IgD-negative memory B cell (primary cell): ENCODE measurements at regions not wholly inside any gene's neighbourhood (a gene's known extent, or its start where the extent isn't known, plus 50 kb on each side); places are given as distances from the start of the nearest gene placed in this dataset.
"Not testable (repeated sequence)": the region's sequence is repeated elsewhere in the genome, so short reads cannot be mapped to it uniquely, and the experiment has no call there.

Experiments used
- H3K27ac Mint-ChIP-seq, 3 donors: one replicate each; pipeline ENCODE4 v1.8.0; 2020 to 2022; ENCODE audit warnings: mild to moderate bottlenecking in 3 of 3, mixed read lengths in 3 of 3, moderate library complexity in 1 of 3
- H3K27me3 Mint-ChIP-seq: one replicate; pipeline ENCODE4 v1.8.0; 2021; ENCODE audit warnings: mixed read lengths
- H3K36me3 Mint-ChIP-seq: one replicate; pipeline ENCODE4 v1.8.0; 2020; ENCODE audit warnings: mild to moderate bottlenecking, mixed read lengths
- H3K4me1 Mint-ChIP-seq, 3 donors: one replicate each; pipeline ENCODE4 v1.8.0; 2020 to 2022; ENCODE audit warnings: mixed read lengths in 3 of 3, mild to moderate bottlenecking in 1 of 3
- H3K4me3 Mint-ChIP-seq, 4 donors: one replicate each; pipeline ENCODE4 v1.8.0; 2020 to 2022; ENCODE audit warnings: mild to moderate bottlenecking in 4 of 4, mixed read lengths in 4 of 4, moderate library complexity in 3 of 4
- H3K9me3 Mint-ChIP-seq, 3 donors: one replicate each; pipeline ENCODE4 v1.8.0; 2020 to 2021; ENCODE audit warnings: mixed read lengths in 3 of 3, mild to moderate bottlenecking in 1 of 3

DNA sequence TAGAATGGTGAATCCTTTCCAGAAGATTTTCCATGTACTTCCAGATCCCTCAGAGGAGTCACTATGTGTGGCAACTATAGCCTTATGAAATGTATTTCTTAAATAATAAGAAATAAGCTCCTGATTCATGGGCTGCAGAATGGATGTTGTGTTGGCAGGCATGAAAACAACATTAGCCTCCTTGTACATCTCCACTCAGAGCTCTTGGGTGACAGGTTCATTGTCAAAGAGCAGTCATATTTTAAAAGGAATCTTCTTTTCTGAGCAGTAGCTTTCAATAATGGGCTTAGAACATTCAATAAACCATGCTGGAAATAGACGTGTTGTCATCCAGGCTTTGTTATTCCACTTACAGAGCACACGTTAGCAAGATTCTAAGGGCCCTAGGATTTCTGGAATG lies 96.6 kb downstream of the CDC7 start:
- Mint-ChIP-seq H3K36me3 (no peaks in the 10 kb centered on the region), H3K9me3 (peaks cover 0 to 2% (median 0%) of the 10 kb centered on the region in 3 donors), H3K4me3 (no peak overlapping the region), H3K27me3 (peaks cover 12% of the 10 kb centered on the region), H3K4me1 (no peaks in the 10 kb centered on the region), H3K27ac (no peak overlapping the region)

DNA sequence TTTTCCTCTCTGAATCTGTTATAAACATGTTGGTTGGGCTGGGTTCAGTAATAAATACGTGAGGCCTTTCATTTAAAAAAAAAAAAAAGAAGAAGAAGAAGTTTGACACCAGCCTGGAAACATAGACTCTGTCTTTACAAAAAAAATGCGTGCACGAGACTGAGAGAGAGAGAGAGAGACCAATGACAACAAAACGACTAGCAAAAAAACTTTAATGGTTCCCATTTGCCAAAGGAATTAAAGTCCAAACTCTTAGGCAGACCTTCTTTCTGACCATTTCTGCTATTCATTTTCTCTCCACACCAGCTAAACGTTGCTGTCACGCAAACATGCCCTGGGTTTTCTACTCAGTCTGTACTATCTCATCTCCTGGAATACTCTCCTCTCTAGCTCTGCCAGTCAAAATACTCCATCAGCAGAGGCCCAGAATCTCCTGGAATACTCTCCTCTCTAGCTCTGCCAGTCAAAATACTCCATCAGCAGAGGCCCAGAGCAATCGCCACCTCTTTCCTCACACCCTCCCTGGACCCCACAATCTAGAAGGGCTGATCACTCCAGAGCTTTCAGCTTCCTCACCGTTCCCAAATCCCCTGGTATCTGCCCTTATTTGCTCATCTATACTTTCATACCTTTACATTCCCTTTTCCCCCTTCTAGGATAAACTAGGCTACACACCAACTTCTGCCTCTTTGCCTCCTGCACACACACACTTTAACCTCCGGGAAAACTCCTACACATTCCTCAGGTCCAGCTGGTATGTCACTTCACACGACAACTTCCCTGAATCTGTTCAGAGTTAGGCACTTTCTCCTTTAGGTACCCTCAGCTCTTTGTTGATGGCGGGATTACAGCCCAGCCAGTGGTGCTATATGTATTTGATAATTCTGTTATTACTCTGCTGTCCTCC lies 100.0 kb downstream of the CDC7 start:
- H3K36me3 Mint-ChIP-seq = no peaks in the 10 kb centered on the region
- no peak overlapping the region for H3K4me3 Mint-ChIP-seq
- H3K9me3 Mint-ChIP-seq = peaks cover 0 to 2% (median 0%) of the 10 kb centered on the region in 3 donors
- H3K4me1 Mint-ChIP-seq = peaks cover 0 to 2% (median 2%) of the 10 kb centered on the region in 3 donors
- no peak overlapping the region for H3K27ac Mint-ChIP-seq
- peaks cover 5% of the 10 kb centered on the region for H3K27me3 Mint-ChIP-seq

- peaks cover 3% of the 10 kb centered on the region for H3K27me3 Mint-ChIP-seq
- H3K27ac Mint-ChIP-seq = no peak overlapping the region
- H3K36me3 Mint-ChIP-seq = no peaks in the 10 kb centered on the region
- H3K4me3 Mint-ChIP-seq = no peak overlapping the region
- H3K4me1 Mint-ChIP-seq = peaks cover 0 to 2% (median 2%) of the 10 kb centered on the region in 3 donors
- peaks cover 0 to 2% (median 0%) of the 10 kb centered on the region in 3 donors for H3K9me3 Mint-ChIP-seq
Observed at GRCh38 chr1:91601554-91602376, 101.1 kb downstream of the CDC7 start.

DNA sequence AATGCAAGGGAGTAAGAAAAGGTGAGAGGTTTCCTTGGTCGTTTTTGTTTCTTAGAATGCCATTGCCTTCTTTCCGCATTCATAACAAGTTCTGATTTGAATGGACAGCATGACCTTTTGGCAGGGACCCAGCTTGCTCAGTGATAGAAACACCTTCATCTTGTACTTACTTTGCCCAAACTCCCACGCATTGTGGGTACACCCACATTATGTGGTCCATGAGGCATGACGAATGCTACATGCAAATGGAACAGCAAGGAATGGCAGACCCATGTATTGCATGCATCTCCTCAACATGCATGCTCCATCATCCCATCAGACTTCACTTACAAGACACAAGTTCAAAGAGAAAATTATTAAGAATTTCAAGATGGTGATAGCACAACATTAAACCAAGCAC lies 102.8 kb downstream of the CDC7 start:
- Mint-ChIP-seq H3K4me1 (peaks cover 0 to 2% (median 2%) of the 10 kb centered on the region in 3 donors), H3K27me3 (peaks cover 3% of the 10 kb centered on the region), H3K4me3 (no peak overlapping the region), H3K27ac (no peak overlapping the region), H3K36me3 (no peaks in the 10 kb centered on the region), H3K9me3 (peaks cover 0 to 2% (median 0%) of the 10 kb centered on the region in 3 donors)

- no peak overlapping the region for H3K4me3 Mint-ChIP-seq
- H3K36me3 Mint-ChIP-seq = no peaks in the 10 kb centered on the region
- peaks cover 0 to 2% (median 0%) of the 10 kb centered on the region in 3 donors for H3K9me3 Mint-ChIP-seq
- no peak overlapping the region for H3K27ac Mint-ChIP-seq
- H3K27me3 Mint-ChIP-seq = peaks cover 3% of the 10 kb centered on the region
- peaks cover 0 to 2% (median 2%) of the 10 kb centered on the region in 3 donors for H3K4me1 Mint-ChIP-seq
Observed at GRCh38 chr1:91604632-91605031, 104.0 kb downstream of the CDC7 start.

- H3K9me3 Mint-ChIP-seq = no peaks in the 10 kb centered on the region
Observed at GRCh38 chr1:91605566-91605965, 104.9 kb downstream of the CDC7 start.

GRCh38 chr1:91606546-91607078 lies 106.0 kb downstream of the CDC7 start:
- H3K4me3 Mint-ChIP-seq = no peak overlapping the region
- H3K9me3 Mint-ChIP-seq = no peaks in the 10 kb centered on the region
- no peaks in the 10 kb centered on the region for H3K36me3 Mint-ChIP-seq
- no peak overlapping the region for H3K27ac Mint-ChIP-seq
- peaks cover 0 to 2% (median 2%) of the 10 kb centered on the region in 3 donors for H3K4me1 Mint-ChIP-seq
- H3K27me3 Mint-ChIP-seq = no peaks in the 10 kb centered on the region

More at GRCh38 chr1:91605566-91605965, 104.9 kb downstream of the CDC7 start:
- H3K36me3 Mint-ChIP-seq = no peaks in the 10 kb centered on the region
- H3K27me3 Mint-ChIP-seq = peaks cover 3% of the 10 kb centered on the region
- H3K27ac Mint-ChIP-seq = no peak overlapping the region
- peaks cover 0 to 2% (median 2%) of the 10 kb centered on the region in 3 donors for H3K4me1 Mint-ChIP-seq
- H3K4me3 Mint-ChIP-seq = no peak overlapping the region

DNA sequence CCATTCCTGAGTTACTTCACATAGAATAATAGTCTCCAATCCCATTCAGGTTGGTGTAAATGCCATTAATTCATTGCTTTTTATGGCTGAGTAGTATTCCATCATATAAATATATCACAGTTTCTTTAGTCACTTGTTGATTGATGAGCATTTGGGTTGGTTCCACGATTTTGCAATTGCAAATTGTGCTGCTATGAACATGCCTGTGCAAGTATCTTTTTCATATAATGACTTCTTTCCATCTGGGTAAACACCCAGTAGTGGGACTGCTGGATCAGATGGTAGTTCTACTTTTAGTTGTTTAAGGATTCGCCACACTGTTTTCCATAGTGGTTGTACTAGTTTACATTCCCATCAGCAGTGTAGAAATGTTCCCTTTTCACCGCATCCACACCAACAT lies 107.0 kb downstream of the CDC7 start:
- not testable (repeated sequence) for H3K27ac Mint-ChIP-seq, H3K4me3 Mint-ChIP-seq, H3K36me3 Mint-ChIP-seq, H3K4me1 Mint-ChIP-seq, H3K9me3 Mint-ChIP-seq, H3K27me3 Mint-ChIP-seq

GRCh38 chr1:91608876-91609275 lies 108.2 kb downstream of the CDC7 start:
- no peaks in the 10 kb centered on the region for H3K4me1 Mint-ChIP-seq
- H3K27me3 Mint-ChIP-seq = no peaks in the 10 kb centered on the region
- no peak overlapping the region for H3K4me3 Mint-ChIP-seq
- no peaks in the 10 kb centered on the region for H3K9me3 Mint-ChIP-seq
- H3K36me3 Mint-ChIP-seq = no peaks in the 10 kb centered on the region
- no peak overlapping the region for H3K27ac Mint-ChIP-seq

DNA sequence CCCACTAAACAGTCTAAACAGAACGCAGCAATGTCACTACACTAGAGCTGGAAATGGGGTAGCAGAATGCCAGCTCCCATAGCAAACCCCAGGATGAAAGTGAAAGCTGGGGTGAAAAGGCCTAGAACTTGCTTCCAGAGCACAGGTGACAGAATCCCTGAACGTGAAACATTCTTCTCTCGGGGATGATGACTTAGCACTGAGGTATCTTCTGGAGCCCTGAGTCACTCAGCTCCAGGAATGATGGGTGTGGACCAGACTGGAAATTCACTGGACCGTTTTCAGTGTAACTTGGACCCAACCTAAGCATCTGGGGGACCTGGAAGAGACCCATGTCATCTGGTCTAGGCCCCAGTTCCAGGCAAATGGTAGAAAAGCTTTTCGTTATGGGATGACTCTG lies 108.9 kb downstream of the CDC7 start:
- no peaks in the 10 kb centered on the region for H3K27me3 Mint-ChIP-seq
- no peaks in the 10 kb centered on the region for H3K36me3 Mint-ChIP-seq
- H3K9me3 Mint-ChIP-seq = no peaks in the 10 kb centered on the region
- H3K4me3 Mint-ChIP-seq = no peak overlapping the region
- H3K27ac Mint-ChIP-seq = no peak overlapping the region
- no peaks in the 10 kb centered on the region for H3K4me1 Mint-ChIP-seq

GRCh38 chr1:91610102-91610501 lies 109.5 kb downstream of the CDC7 start:
- no peaks in the 10 kb centered on the region for H3K4me1 Mint-ChIP-seq
- H3K27ac Mint-ChIP-seq = no peak overlapping the region
- no peaks in the 10 kb centered on the region for H3K27me3 Mint-ChIP-seq
- no peaks in the 10 kb centered on the region for H3K9me3 Mint-ChIP-seq
- no peak overlapping the region for H3K4me3 Mint-ChIP-seq
- no peaks in the 10 kb centered on the region for H3K36me3 Mint-ChIP-seq

GRCh38 chr1:91610789-91611188 lies 110.1 kb downstream of the CDC7 start:
- no peaks in the 10 kb centered on the region for H3K36me3 Mint-ChIP-seq
- no peak overlapping the region for H3K4me3 Mint-ChIP-seq
- no peaks in the 10 kb centered on the region for H3K4me1 Mint-ChIP-seq
- no peaks in the 10 kb centered on the region for H3K27me3 Mint-ChIP-seq
- H3K27ac Mint-ChIP-seq = no peak overlapping the region
- H3K9me3 Mint-ChIP-seq = no peaks in the 10 kb centered on the region

DNA sequence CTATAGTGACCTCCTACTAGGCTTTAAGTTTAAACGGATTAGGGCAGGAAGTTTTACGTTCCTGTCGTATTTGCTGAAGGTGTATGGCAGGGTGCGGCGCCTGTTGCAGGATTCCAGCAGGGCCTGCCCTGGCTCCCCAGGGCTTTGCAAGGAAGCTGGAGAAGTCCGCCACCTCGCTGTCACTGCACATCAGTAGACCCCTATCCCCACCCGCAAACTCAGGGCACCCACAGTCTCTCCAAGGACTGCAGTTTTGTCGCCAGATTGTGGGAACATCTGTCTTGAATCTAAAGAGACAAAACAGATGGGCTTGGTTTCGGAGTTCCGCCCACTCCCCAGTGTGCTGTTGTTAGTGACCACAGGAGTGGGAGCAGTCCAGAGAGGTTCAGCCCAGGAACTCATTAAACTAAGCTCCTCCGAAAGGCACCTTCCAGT lies 110.8 kb downstream of the CDC7 start:
- H3K4me3 Mint-ChIP-seq = no peak overlapping the region
- no peaks in the 10 kb centered on the region for H3K9me3 Mint-ChIP-seq
- peaks cover 0 to 1% (median 0%) of the 10 kb centered on the region in 3 donors for H3K4me1 Mint-ChIP-seq
- no peak overlapping the region for H3K27ac Mint-ChIP-seq
- no peaks in the 10 kb centered on the region for H3K27me3 Mint-ChIP-seq
- H3K36me3 Mint-ChIP-seq = no peaks in the 10 kb centered on the region

- no peaks in the 10 kb centered on the region for H3K36me3 Mint-ChIP-seq
- H3K9me3 Mint-ChIP-seq = no peaks in the 10 kb centered on the region
- H3K27ac Mint-ChIP-seq = no peak overlapping the region
- H3K27me3 Mint-ChIP-seq = peaks cover 6% of the 10 kb centered on the region
- H3K4me1 Mint-ChIP-seq = peaks cover 0 to 1% (median 0%) of the 10 kb centered on the region in 3 donors
- H3K4me3 Mint-ChIP-seq = no peak overlapping the region
Observed at GRCh38 chr1:91613595-91613994, 112.9 kb downstream of the CDC7 start.

GRCh38 chr1:91616712-91617111 lies 116.1 kb downstream of the CDC7 start:
- H3K4me3 Mint-ChIP-seq = no peak overlapping the region
- H3K9me3 Mint-ChIP-seq = peaks cover 0 to 2% (median 0%) of the 10 kb centered on the region in 3 donors
- peaks cover 0 to 1% (median 0%) of the 10 kb centered on the region in 3 donors for H3K4me1 Mint-ChIP-seq
- no peak overlapping the region for H3K27ac Mint-ChIP-seq
- H3K27me3 Mint-ChIP-seq = peaks cover 12% of the 10 kb centered on the region
- H3K36me3 Mint-ChIP-seq = no peaks in the 10 kb centered on the region
